HL-60 (cell line): ENCODE measurements at regions not wholly inside any gene's neighbourhood (a gene's known extent, or its start where the extent isn't known, plus 50 kb on each side); places are given as distances from the start of the nearest gene placed in this dataset.

Experiments used
- DNase-seq, 2 experiments: peaks; one replicate each; pipeline ENCODE4 v3.0.0-alpha.2; 2010 to 2020; ENCODE audit warnings: low read depth in 1 of 2, low spot score in 1 of 2
- H3K27ac ChIP-seq: fragments of 250-450 bp; sonication (Bioruptor Pico); replicated peaks from 2 replicates; pipeline ENCODE4 v1.5.1; 2020; ENCODE audit warnings: mild to moderate bottlenecking, moderate library complexity
- H3K27me3 ChIP-seq: fragments of 250-450 bp; sonication (Bioruptor Pico); 2 replicates; pipeline ENCODE4 v1.5.1; 2021; ENCODE audit warnings: mild to moderate bottlenecking, moderate library complexity; ENCODE audit not compliant: insufficient read depth, poor library complexity, severe bottlenecking
- H3K4me3 ChIP-seq: replicated peaks from 2 replicates; pipeline ENCODE4 v1.5.1; 2011; ENCODE audit warnings: mild to moderate bottlenecking, control low read depth, low read length; ENCODE audit not compliant: insufficient read depth
- CTCF ChIP-seq: IDR thresholded peaks from one replicate; pipeline ENCODE4 v1.5.1; 2011; ENCODE audit warnings: low read length, control low read depth, inconsistent platforms; ENCODE audit not compliant: insufficient read depth
- GABPA ChIP-seq: IDR thresholded peaks from 2 replicates; pipeline ENCODE4 v1.6.1; 2012; ENCODE audit warnings: low read depth
- POLR2AphosphoS5 ChIP-seq: IDR thresholded peaks from 2 replicates; pipeline ENCODE4 v1.6.1; 2012; ENCODE audit warnings: low read depth
- SPI1 ChIP-seq: IDR thresholded peaks from 2 replicates; pipeline ENCODE4 v1.6.1; 2012; ENCODE audit warnings: low read depth, mild to moderate bottlenecking, borderline replicate concordance
- TF ChIP-seq, protein P1 (sequence below): IDR thresholded peaks from 2 replicates; pipeline ENCODE4 v1.6.1; 2012; ENCODE audit warnings: low read depth; ENCODE audit not compliant: insufficient replicate concordance

- DNase-seq: no peak
- no peak for TF ChIP-seq SPI1
- no peak for TF ChIP-seq POLR2AphosphoS5
- TF ChIP-seq, protein P1, sequence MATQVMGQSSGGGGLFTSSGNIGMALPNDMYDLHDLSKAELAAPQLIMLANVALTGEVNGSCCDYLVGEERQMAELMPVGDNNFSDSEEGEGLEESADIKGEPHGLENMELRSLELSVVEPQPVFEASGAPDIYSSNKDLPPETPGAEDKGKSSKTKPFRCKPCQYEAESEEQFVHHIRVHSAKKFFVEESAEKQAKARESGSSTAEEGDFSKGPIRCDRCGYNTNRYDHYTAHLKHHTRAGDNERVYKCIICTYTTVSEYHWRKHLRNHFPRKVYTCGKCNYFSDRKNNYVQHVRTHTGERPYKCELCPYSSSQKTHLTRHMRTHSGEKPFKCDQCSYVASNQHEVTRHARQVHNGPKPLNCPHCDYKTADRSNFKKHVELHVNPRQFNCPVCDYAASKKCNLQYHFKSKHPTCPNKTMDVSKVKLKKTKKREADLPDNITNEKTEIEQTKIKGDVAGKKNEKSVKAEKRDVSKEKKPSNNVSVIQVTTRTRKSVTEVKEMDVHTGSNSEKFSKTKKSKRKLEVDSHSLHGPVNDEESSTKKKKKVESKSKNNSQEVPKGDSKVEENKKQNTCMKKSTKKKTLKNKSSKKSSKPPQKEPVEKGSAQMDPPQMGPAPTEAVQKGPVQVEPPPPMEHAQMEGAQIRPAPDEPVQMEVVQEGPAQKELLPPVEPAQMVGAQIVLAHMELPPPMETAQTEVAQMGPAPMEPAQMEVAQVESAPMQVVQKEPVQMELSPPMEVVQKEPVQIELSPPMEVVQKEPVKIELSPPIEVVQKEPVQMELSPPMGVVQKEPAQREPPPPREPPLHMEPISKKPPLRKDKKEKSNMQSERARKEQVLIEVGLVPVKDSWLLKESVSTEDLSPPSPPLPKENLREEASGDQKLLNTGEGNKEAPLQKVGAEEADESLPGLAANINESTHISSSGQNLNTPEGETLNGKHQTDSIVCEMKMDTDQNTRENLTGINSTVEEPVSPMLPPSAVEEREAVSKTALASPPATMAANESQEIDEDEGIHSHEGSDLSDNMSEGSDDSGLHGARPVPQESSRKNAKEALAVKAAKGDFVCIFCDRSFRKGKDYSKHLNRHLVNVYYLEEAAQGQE: no peak
- TF ChIP-seq CTCF: no peak
- TF ChIP-seq GABPA: no peak
- H3K27ac ChIP-seq: no peak overlapping the region
- no peak overlapping the region for H3K4me3 ChIP-seq
- peaks cover 2% of the 10 kb centered on the region for H3K27me3 ChIP-seq
Measured at GRCh38 chr5:174972291-174972690, 247.9 kb downstream of the MSX2 start.

DNA sequence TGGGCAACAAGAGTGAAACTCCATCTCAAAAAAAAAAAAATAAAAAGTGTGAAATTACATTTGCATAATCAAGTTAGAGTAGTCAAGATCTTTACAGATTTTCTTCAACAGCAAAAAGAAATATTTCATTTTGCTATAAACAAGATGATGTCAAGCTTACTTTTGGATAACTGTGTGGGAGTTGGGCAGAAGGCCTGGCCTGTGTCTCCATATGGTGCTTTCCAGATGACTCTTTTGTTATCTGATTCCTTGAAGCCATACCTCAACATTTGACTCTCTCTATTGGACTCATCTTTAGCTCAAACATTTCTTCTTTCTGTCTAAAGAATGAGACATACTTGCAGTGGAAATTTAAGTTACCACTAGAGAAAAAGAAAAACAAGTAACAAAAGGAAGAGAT, 246.8 kb downstream of the MSX2 start:
- Histone ChIP-seq H3K27me3 (peaks cover 2% of the 10 kb centered on the region), H3K27ac (no peak overlapping the region), H3K4me3 (no peak overlapping the region)
- TF ChIP-seq CTCF (no peak), SPI1 (no peak), POLR2AphosphoS5 (no peak), GABPA (no peak)
- TF ChIP-seq, protein P1: no peak
- no peak for DNase-seq

- H3K27ac ChIP-seq: no peak overlapping the region
- DNase-seq: no peak
- no peak for TF ChIP-seq POLR2AphosphoS5
- TF ChIP-seq, protein P1: no peak
- no peak for TF ChIP-seq SPI1
- TF ChIP-seq CTCF: no peak
- TF ChIP-seq GABPA: no peak
- H3K27me3 ChIP-seq: peaks cover 2% of the 10 kb centered on the region
- H3K4me3 ChIP-seq: no peak overlapping the region
Measured at GRCh38 chr5:174970502-174970901, 246.1 kb downstream of the MSX2 start.
